Hepatocyte (in vitro differentiated cells): ENCODE measurements at regions not wholly inside any gene's neighbourhood (a gene's known extent, or its start where the extent isn't known, plus 50 kb on each side); places are given as distances from the start of the nearest gene placed in this dataset.

Source experiments
- DNase-seq: peaks from one replicate; pipeline ENCODE4 v3.0.0-alpha.2; 2016; ENCODE audit warnings: low spot score
- H2AFZ ChIP-seq: fragments of 200-600 bp; sonication (generic); 2 replicates; pipeline ENCODE4 v1.6.0; 2016; ENCODE audit warnings: antibody characterized with exemption, mild to moderate bottlenecking
- H3K27ac ChIP-seq: fragments of 200-600 bp; sonication (generic); 2 replicates; pipeline ENCODE4 v1.5.1; 2016; ENCODE audit warnings: mild to moderate bottlenecking
- H3K27me3 ChIP-seq: fragments of 200-600 bp; sonication (generic); 2 replicates; pipeline ENCODE4 v1.6.1; 2016
- H3K36me3 ChIP-seq: fragments of 200-600 bp; sonication (generic); replicated peaks from 2 replicates; pipeline ENCODE4 v1.5.1; 2016; ENCODE audit warnings: low read depth; ENCODE audit not compliant: insufficient read depth
- H3K4me1 ChIP-seq: fragments of 200-600 bp; sonication (generic); 2 replicates; pipeline ENCODE4 v1.5.1; 2016; ENCODE audit warnings: mild to moderate bottlenecking, moderate library complexity; ENCODE audit not compliant: insufficient read depth
- H3K4me2 ChIP-seq: fragments of 200-600 bp; sonication (generic); 2 replicates; pipeline ENCODE4 v1.6.0; 2016
- H3K4me3 ChIP-seq: fragments of 200-600 bp; sonication (generic); 2 replicates; pipeline ENCODE4 v1.5.1; 2016; ENCODE audit warnings: mild to moderate bottlenecking
- H3K79me2 ChIP-seq: fragments of 200-600 bp; sonication (generic); 2 replicates; pipeline ENCODE4 v1.6.0; 2017; ENCODE audit warnings: mild to moderate bottlenecking
- H3K9me2 ChIP-seq: fragments of 200-600 bp; sonication (generic); replicated peaks from 2 replicates; pipeline ENCODE4 v1.6.0; 2017; ENCODE audit warnings: mild to moderate bottlenecking; ENCODE audit not compliant: insufficient read depth
- H3K9me3 ChIP-seq: fragments of 200-600 bp; sonication (generic); 2 replicates; pipeline ENCODE4 v1.5.1; 2016; ENCODE audit warnings: low read depth, mild to moderate bottlenecking
- H4K20me1 ChIP-seq: fragments of 200-600 bp; sonication (generic); 2 replicates; pipeline ENCODE4 v1.6.0; 2016; ENCODE audit warnings: mild to moderate bottlenecking; ENCODE audit not compliant: insufficient read depth, poor library complexity, severe bottlenecking
- EZH2 ChIP-seq: fragments of 200-600 bp; sonication (generic); IDR thresholded peaks from 2 replicates; pipeline ENCODE4 v1.6.1; 2016; ENCODE audit warnings: antibody characterized with exemption, mild to moderate bottlenecking, borderline replicate concordance
- EZH2phosphoT487 ChIP-seq: fragments of 200-600 bp; sonication (generic); IDR thresholded peaks from one replicate; pipeline ENCODE4 v1.6.1; 2018; ENCODE audit warnings: antibody characterized with exemption, mild to moderate bottlenecking, low read depth, moderate library complexity; ENCODE audit not compliant: unreplicated experiment, severe bottlenecking
- WGBS: methylation state at CpG from one replicate; pipeline ENCODE4 v1.1.6; 2016; ENCODE audit warnings: low lambda C conversion rate; ENCODE audit errors: missing lambda C conversion rate; 5-methylcytosine and 5-hydroxymethylcytosine counted together
- TF ChIP-seq, protein P1 (sequence below): fragments of 200-600 bp; sonication (generic); IDR thresholded peaks from 2 replicates; pipeline ENCODE4 v1.5.1; 2016; ENCODE audit warnings: antibody characterized with exemption, mild to moderate bottlenecking; ENCODE audit not compliant: poor library complexity

DNA sequence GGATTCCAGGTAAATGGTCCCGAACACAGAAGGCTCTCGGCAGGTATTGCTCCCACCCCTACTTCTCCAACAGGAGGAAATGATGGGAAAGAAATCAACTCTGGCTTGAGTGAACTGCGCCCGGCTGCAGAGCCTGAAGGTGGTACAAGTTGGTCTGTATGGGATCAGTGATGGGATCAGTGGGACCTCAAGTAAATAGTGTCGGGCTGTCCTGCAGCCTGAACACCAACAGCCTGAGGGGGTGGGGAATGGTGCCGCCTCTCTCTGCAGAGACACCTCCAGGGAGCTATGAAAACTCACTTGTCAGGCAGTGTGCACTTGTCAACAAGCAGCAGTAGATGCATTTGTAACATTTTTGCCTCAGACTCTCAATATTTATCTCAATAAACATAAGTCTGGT lies 183.5 kb downstream of the MATN1 start:
- Histone ChIP-seq H3K9me2 (no peaks in the 10 kb centered on the region), H3K27me3 (no peaks in the 10 kb centered on the region), H3K4me2 (no peak overlapping the region), H3K9me3 (no peaks in the 10 kb centered on the region), H3K79me2 (no peaks in the 10 kb centered on the region), H3K4me3 (no peak overlapping the region), H3K27ac (no peak overlapping the region), H4K20me1 (no peaks in the 10 kb centered on the region), H3K36me3 (no peaks in the 10 kb centered on the region), H3K4me1 (no peaks in the 10 kb centered on the region), H2AFZ (no peak overlapping the region)
- 79% methylated on average over 6 of the region's 6 CpGs for WGBS
- TF ChIP-seq, protein P1, sequence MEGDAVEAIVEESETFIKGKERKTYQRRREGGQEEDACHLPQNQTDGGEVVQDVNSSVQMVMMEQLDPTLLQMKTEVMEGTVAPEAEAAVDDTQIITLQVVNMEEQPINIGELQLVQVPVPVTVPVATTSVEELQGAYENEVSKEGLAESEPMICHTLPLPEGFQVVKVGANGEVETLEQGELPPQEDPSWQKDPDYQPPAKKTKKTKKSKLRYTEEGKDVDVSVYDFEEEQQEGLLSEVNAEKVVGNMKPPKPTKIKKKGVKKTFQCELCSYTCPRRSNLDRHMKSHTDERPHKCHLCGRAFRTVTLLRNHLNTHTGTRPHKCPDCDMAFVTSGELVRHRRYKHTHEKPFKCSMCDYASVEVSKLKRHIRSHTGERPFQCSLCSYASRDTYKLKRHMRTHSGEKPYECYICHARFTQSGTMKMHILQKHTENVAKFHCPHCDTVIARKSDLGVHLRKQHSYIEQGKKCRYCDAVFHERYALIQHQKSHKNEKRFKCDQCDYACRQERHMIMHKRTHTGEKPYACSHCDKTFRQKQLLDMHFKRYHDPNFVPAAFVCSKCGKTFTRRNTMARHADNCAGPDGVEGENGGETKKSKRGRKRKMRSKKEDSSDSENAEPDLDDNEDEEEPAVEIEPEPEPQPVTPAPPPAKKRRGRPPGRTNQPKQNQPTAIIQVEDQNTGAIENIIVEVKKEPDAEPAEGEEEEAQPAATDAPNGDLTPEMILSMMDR: no peak
- TF ChIP-seq EZH2 (no peak), EZH2phosphoT487 (no peak)
- no peak for DNase-seq

DNA sequence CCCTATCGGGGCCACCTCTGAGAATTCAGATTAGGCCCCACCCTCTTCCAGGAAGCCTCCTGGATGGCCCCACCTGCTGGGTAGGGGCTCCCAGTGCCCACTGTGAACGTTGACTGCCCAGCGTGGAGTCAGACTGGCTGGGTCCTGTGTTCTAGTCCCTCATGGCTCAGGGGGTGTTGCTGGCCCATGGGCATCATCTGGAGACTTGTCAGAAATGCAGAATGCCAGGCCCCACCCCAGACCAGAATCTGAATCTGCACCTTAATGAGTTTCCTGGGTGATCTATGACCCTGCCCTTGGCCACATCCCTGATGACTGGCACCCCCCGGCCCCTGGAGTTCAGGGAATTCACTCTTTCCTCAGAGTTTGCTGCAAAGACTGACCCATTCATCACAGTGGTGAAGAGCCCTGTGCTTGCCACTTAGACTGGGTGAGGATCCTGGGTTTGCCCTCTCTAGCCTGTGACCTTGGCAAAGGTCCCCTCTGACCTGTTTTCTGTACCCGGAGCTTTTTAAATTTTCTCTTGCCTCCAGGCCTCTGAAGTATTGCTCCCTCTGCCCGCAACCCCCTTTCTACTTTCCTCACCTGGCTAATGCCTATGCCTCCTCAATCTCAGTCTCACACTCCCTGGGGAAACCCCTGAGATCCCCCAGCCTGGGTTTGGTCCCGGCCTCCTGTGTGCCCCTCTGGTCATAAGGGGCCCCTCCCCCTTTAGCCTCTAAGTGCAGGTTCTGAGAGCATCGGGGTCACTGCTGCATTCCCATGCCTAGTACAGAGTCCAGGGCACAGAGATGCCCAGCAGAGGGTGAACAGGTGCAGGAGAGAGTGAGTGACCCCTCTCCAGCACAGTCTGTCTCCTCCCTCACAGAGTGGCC lies 184.2 kb downstream of the MATN1 start:
- Histone ChIP-seq H2AFZ (no peak overlapping the region), H3K9me2 (no peaks in the 10 kb centered on the region), H3K79me2 (no peaks in the 10 kb centered on the region), H3K9me3 (no peaks in the 10 kb centered on the region), H3K4me1 (no peaks in the 10 kb centered on the region), H3K27ac (no peak overlapping the region), H3K4me2 (no peak overlapping the region), H3K27me3 (no peaks in the 10 kb centered on the region), H3K36me3 (no peaks in the 10 kb centered on the region), H4K20me1 (no peaks in the 10 kb centered on the region), H3K4me3 (no peak overlapping the region)
- no peak for DNase-seq
- no peak for TF ChIP-seq EZH2phosphoT487
- TF ChIP-seq, protein P1: no peak
- TF ChIP-seq EZH2: no peak
- 89% methylated on average over 8 of the region's 8 CpGs for WGBS

DNA sequence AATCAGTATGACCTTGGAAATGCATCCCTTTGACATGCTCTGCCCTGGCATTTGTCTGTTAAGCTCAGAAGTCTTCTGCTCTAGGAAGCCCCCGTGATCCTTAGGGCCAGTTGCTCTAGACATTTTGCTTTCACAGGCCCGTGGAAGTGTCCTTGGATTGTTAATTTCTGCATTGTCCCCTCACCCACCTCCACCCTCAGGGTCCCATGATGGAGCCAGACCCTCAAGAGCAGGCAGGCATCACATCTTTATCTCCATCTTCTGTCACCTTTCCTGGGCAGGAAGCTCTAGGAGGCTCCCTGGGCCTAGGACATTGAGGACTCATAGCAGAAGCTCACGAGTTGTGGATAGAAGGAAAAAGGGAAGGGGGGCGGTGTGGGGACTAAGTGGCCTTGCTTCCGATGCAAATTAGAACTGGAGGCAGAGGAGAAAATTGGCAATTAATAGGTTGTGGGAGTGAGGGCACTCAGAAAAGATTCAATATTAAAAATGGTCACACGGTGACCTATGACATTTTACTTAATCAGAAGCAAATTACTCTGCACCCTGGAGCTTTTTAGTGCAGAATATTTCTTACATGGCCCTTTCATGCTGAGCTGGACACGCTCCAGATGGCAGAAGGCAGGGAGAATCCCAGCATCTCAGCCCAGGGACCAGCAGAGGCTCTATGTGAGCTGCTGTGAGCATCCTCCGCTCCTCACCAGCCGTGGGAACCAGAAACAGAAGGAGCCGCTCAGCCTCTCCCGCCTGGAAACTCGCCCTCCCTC lies 185.0 kb downstream of the MATN1 start:
- H3K27me3 ChIP-seq: no peaks in the 10 kb centered on the region
- no peaks in the 10 kb centered on the region for H3K79me2 ChIP-seq
- whole genome bisulfite sequencing: 79% methylated on average over 12 of the region's 12 CpGs
- no peak overlapping the region for H3K27ac ChIP-seq
- no peak overlapping the region for H3K4me2 ChIP-seq
- no peaks in the 10 kb centered on the region for H3K4me1 ChIP-seq
- H3K9me2 ChIP-seq: no peaks in the 10 kb centered on the region
- H3K4me3 ChIP-seq: no peak overlapping the region
- no peak for TF ChIP-seq EZH2
- no peak for TF ChIP-seq EZH2phosphoT487
- TF ChIP-seq, protein P1: no peak
- H2AFZ ChIP-seq: no peak overlapping the region
- no peak for DNase-seq
- H3K9me3 ChIP-seq: no peaks in the 10 kb centered on the region
- no peaks in the 10 kb centered on the region for H3K36me3 ChIP-seq
- no peaks in the 10 kb centered on the region for H4K20me1 ChIP-seq
